Lung (tissue), 11 donors: ENCODE measurements at regions not wholly inside any gene's neighbourhood (a gene's known extent, or its start where the extent isn't known, plus 50 kb on each side); places are given as distances from the start of the nearest gene placed in this dataset.

ENCODE experiments used
- ATAC-seq: fragments of 200-7000 bp; cut with Tn5 transposase; one replicate; pipeline ENCODE4 v1.9.1; 2020; ENCODE audit warnings: moderate number of reproducible peaks; ENCODE audit not compliant: insufficient read depth, low FRiP score
- DNase-seq, 3 donors: peaks; one replicate each; pipeline ENCODE4 v3.0.0-alpha.2; 2013 to 2017
- H3K27ac ChIP-seq, 2 donors: one replicate each; pipeline ENCODE4 v1.5.1; 2013; ENCODE audit warnings: mild to moderate bottlenecking in 2 of 2, moderate library complexity in 2 of 2, control low read depth in 1 of 2, inconsistent platforms in 1 of 2, low read depth in 1 of 2, low read length in 1 of 2
- H3K27me3 ChIP-seq, 3 donors: one replicate each; pipeline ENCODE4 v1.5.1; 2013; ENCODE audit warnings: low read length in 2 of 3; ENCODE audit not compliant: control insufficient read depth in 3 of 3, insufficient read depth in 3 of 3
- H3K36me3 ChIP-seq, 4 donors: one replicate each; pipeline ENCODE4 v1.5.1; 2013; ENCODE audit warnings: low read length in 4 of 4, mild to moderate bottlenecking in 1 of 4, moderate library complexity in 1 of 4; ENCODE audit not compliant: control insufficient read depth in 4 of 4, insufficient read depth in 4 of 4
- H3K4me1 ChIP-seq, 5 donors: one replicate each; pipeline ENCODE4 v1.5.1; 2013; ENCODE audit warnings: low read length in 5 of 5, mild to moderate bottlenecking in 2 of 5, moderate library complexity in 1 of 5; ENCODE audit not compliant: control insufficient read depth in 5 of 5, insufficient read depth in 5 of 5
- H3K4me3 ChIP-seq: one replicate; pipeline ENCODE4 v1.5.1; 2013; ENCODE audit warnings: mild to moderate bottlenecking, control low read depth, moderate library complexity
- H3K9ac ChIP-seq, 2 donors: one replicate each; pipeline ENCODE4 v1.5.1; 2013; ENCODE audit warnings: low read length in 2 of 2, control low read depth in 1 of 2; ENCODE audit not compliant: insufficient read depth in 1 of 2
- H3K9me3 ChIP-seq, 4 donors: one replicate each; pipeline ENCODE4 v1.5.1; 2013; ENCODE audit warnings: low read length in 3 of 4, mild to moderate bottlenecking in 1 of 4, moderate library complexity in 1 of 4; ENCODE audit not compliant: control insufficient read depth in 4 of 4, insufficient read depth in 3 of 4
- CTCF ChIP-seq: IDR thresholded peaks from 2 replicates; pipeline ENCODE4 v1.5.1; 2012; ENCODE audit warnings: mild to moderate bottlenecking; ENCODE audit errors: control extremely low read depth, extremely low read depth
- WGBS, 2 donors: extraction: QIAGEN DNeasy Blood & Tissue Kit; methylation state at CpG; one replicate each; pipeline ENCODE4 v1.1.7; 2013; 5-methylcytosine and 5-hydroxymethylcytosine counted together
- donor health status: control.
- donor health status: control.
- donor health status: Bipolar disorder and iron deficiency.
- donor health status: healthy.
- donor health status: DM: yes; HTN: yes; CAD: no.

GRCh38 chr14:29993143-29993542, 65.5 kb upstream of the PRKD1 start:
- Histone ChIP-seq H3K36me3 (no peaks in the 10 kb centered on the region), H3K9ac (no peak overlapping the region), H3K4me1 (no peaks in the 10 kb centered on the region), H3K27ac (no peak overlapping the region), H3K27me3 (no peaks in the 10 kb centered on the region), H3K4me3 (no peak overlapping the region), H3K9me3 (no peaks in the 10 kb centered on the region)
- ATAC-seq (no peak), DNase-seq (no peak)
- 94 to 95% methylated on average over 2 of the region's 2 CpGs for WGBS, 2 donors
- no peak for TF ChIP-seq CTCF

- no peak overlapping the region for H3K9ac ChIP-seq
- no peaks in the 10 kb centered on the region for H3K27me3 ChIP-seq
- no peak for TF ChIP-seq CTCF
- no peaks in the 10 kb centered on the region for H3K36me3 ChIP-seq
- H3K4me1 ChIP-seq: no peaks in the 10 kb centered on the region
- H3K27ac ChIP-seq: no peak overlapping the region
- no peak for DNase-seq
- H3K9me3 ChIP-seq: no peaks in the 10 kb centered on the region
- WGBS, 2 donors: 45 to 67% methylated on average over 3 of the region's 3 CpGs
- no peak overlapping the region for H3K4me3 ChIP-seq
- no peak for ATAC-seq
These were observed 71.4 kb upstream of the PRKD1 start for GRCh38 chr14:29999013-29999539.

- no peaks in the 10 kb centered on the region for H3K9me3 ChIP-seq
- WGBS, 2 donors: 70 to 82% methylated on average over 5 of the region's 5 CpGs
- no peak for ATAC-seq
- peak in 2 of 3 donors; percentile 20 to 46 for DNase-seq
- H3K4me1 ChIP-seq: no peaks in the 10 kb centered on the region
- no peak overlapping the region for H3K27ac ChIP-seq
- no peaks in the 10 kb centered on the region for H3K27me3 ChIP-seq
- no peaks in the 10 kb centered on the region for H3K36me3 ChIP-seq
- H3K4me3 ChIP-seq: no peak overlapping the region
- H3K9ac ChIP-seq: no peak overlapping the region
- TF ChIP-seq CTCF: no peak
These were observed 75.2 kb upstream of the PRKD1 start for GRCh38 chr14:30002859-30003258.
